Epidermal melanocyte (primary cell): ENCODE measurements at regions not wholly inside any gene's neighbourhood (a gene's known extent, or its start where the extent isn't known, plus 50 kb on each side); places are given as distances from the start of the nearest gene placed in this dataset.

Experiments
- DNase-seq: peaks from one replicate; pipeline ENCODE4 v3.0.0; 2011; ENCODE audit warnings: low spot score; ENCODE audit not compliant: insufficient read length

GRCh38 chr2:239477591-239477990, 76.8 kb upstream of the HDAC4 start:
- DNase-seq, result no peak

GRCh38 chr2:239476757-239477585, 76.2 kb upstream of the HDAC4 start:
- no peak for DNase-seq

- DNase-seq, result no peak
These were observed 75.4 kb upstream of the HDAC4 start for GRCh38 chr2:239476029-239476756.

GRCh38 chr2:239475161-239476028, 74.6 kb upstream of the HDAC4 start:
- DNase-seq, result no peak

- DNase-seq, result no peak
These were observed 72.5 kb upstream of the HDAC4 start for GRCh38 chr2:239473211-239473805.

- DNase-seq, result no peak
These were observed 71.5 kb upstream of the HDAC4 start for GRCh38 chr2:239472235-239472775.

- DNase-seq, result no peak
These were observed 70.4 kb upstream of the HDAC4 start for GRCh38 chr2:239471011-239471792.

- DNase-seq, result no peak
These were observed 69.5 kb upstream of the HDAC4 start for GRCh38 chr2:239470151-239470900.

GRCh38 chr2:239469106-239469960, 68.5 kb upstream of the HDAC4 start:
- no peak for DNase-seq

- DNase-seq, result no peak
These were observed 67.8 kb upstream of the HDAC4 start for GRCh38 chr2:239468491-239469105.

GRCh38 chr2:239467956-239468490, 67.2 kb upstream of the HDAC4 start:
- DNase-seq, result no peak

- no peak for DNase-seq
These were observed 66.6 kb upstream of the HDAC4 start for GRCh38 chr2:239467281-239467955.

GRCh38 chr2:239466755-239467271, 66.0 kb upstream of the HDAC4 start:
- DNase-seq, result no peak

GRCh38 chr2:239466061-239466754, 65.4 kb upstream of the HDAC4 start:
- no peak for DNase-seq

GRCh38 chr2:239465017-239466001, 64.5 kb upstream of the HDAC4 start:
- peak; percentile 84 for DNase-seq
